NCI-H1694 treated with DMSO at 0.1 percent for 48 hours (cell line): ENCODE measurements at regions not wholly inside any gene's neighbourhood (a gene's known extent, or its start where the extent isn't known, plus 50 kb on each side); places are given as distances from the start of the nearest gene placed in this dataset.
A peak's percentile ranks its signal among the peaks of the same experiment; 100 is the strongest.
"Not testable (repeated sequence)": the region's sequence is repeated elsewhere in the genome, so short reads cannot be mapped to it uniquely, and the experiment has no call there.

ENCODE experiments used
- DNase-seq: peaks from one replicate; lab custom pipeline; 2025; lab: John Stamatoyannopoulos, UW

GRCh38 chr7:34332006-34332405 is 326.0 kb upstream of the NPSR1 start:
- no peak for DNase-seq

GRCh38 chr7:34333184-34333583 is 324.8 kb upstream of the NPSR1 start:
- DNase-seq = no peak

GRCh38 chr7:34333925-34334324 is 324.1 kb upstream of the NPSR1 start:
- DNase-seq = no peak

- DNase-seq = no peak
These were observed 320.9 kb upstream of the NPSR1 start for GRCh38 chr7:34337163-34337562.

- no peak for DNase-seq
These were observed 319.0 kb upstream of the NPSR1 start for GRCh38 chr7:34338961-34339526.

- DNase-seq = no peak
These were observed 316.7 kb upstream of the NPSR1 start for GRCh38 chr7:34341326-34341725.

- DNase-seq = no peak
These were observed 315.6 kb upstream of the NPSR1 start for GRCh38 chr7:34342387-34342786.

- no peak for DNase-seq
These were observed 314.4 kb upstream of the NPSR1 start for GRCh38 chr7:34343667-34344066.

- peak; percentile 49 for DNase-seq
These were observed 304.0 kb upstream of the NPSR1 start for GRCh38 chr7:34354011-34354410.

GRCh38 chr7:34354899-34355298 is 303.1 kb upstream of the NPSR1 start:
- DNase-seq = no peak

- no peak for DNase-seq
These were observed 300.9 kb upstream of the NPSR1 start for GRCh38 chr7:34357068-34357467.

- DNase-seq = no peak
These were observed 300.1 kb upstream of the NPSR1 start for GRCh38 chr7:34357946-34358345.

- DNase-seq = not testable (repeated sequence)
These were observed 299.4 kb upstream of the NPSR1 start for GRCh38 chr7:34358578-34358977.

GRCh38 chr7:34361663-34362250 is 296.3 kb upstream of the NPSR1 start:
- DNase-seq = no peak

GRCh38 chr7:34362621-34363020 is 295.4 kb upstream of the NPSR1 start:
- no peak for DNase-seq

- DNase-seq = no peak
These were observed 293.9 kb upstream of the NPSR1 start for GRCh38 chr7:34364130-34364529.

GRCh38 chr7:34365011-34365410 is 293.0 kb upstream of the NPSR1 start:
- DNase-seq = no peak

GRCh38 chr7:34365611-34366010 is 292.4 kb upstream of the NPSR1 start:
- DNase-seq = no peak

GRCh38 chr7:34371922-34372321 is 286.1 kb upstream of the NPSR1 start:
- no peak for DNase-seq

GRCh38 chr7:34373940-34374339 is 284.1 kb upstream of the NPSR1 start:
- DNase-seq = no peak

- DNase-seq = no peak
These were observed 275.7 kb upstream of the NPSR1 start for GRCh38 chr7:34382166-34382893.

- DNase-seq = no peak
These were observed 272.6 kb upstream of the NPSR1 start for GRCh38 chr7:34385384-34385783.

- DNase-seq = no peak
These were observed 268.5 kb upstream of the NPSR1 start for GRCh38 chr7:34389332-34390078.
